Neural cell (in vitro differentiated cells): ENCODE measurements at regions not wholly inside any gene's neighbourhood (a gene's known extent, or its start where the extent isn't known, plus 50 kb on each side); places are given as distances from the start of the nearest gene placed in this dataset.

Source experiments
- H2AFZ ChIP-seq: fragments of 200-600, 300-800 bp; sonication (generic), shearing (Covaris generic); 2 replicates; pipeline ENCODE4 v1.6.0; 2014; ENCODE audit warnings: low read depth, mild to moderate bottlenecking, antibody characterized with exemption, low read length, moderate library complexity
- H3F3A ChIP-seq: fragments of 200-600 bp; shearing (Covaris generic); 2 replicates; pipeline ENCODE4 v1.6.1; 2016; ENCODE audit warnings: mild to moderate bottlenecking, moderate library complexity, mixed read lengths, antibody characterized with exemption, low read length; ENCODE audit not compliant: insufficient read depth, poor library complexity, severe bottlenecking
- H3K27ac ChIP-seq: fragments of 200-600, 300-800 bp; sonication (generic), shearing (Covaris generic); 2 replicates; pipeline ENCODE4 v1.5.1; 2014; ENCODE audit warnings: mild to moderate bottlenecking, low read length, moderate library complexity
- H3K27me3 ChIP-seq: fragments of 300-800, 200-600 bp; sonication (generic), shearing (Covaris generic); 2 replicates; pipeline ENCODE4 v1.6.0; 2014; ENCODE audit warnings: mild to moderate bottlenecking, low read depth, low read length, moderate library complexity; ENCODE audit not compliant: insufficient read depth
- H3K36me3 ChIP-seq: fragments of 300-800, 200-600 bp; sonication (generic), shearing (Covaris generic); 2 replicates; pipeline ENCODE4 v1.5.1; 2014; ENCODE audit warnings: mild to moderate bottlenecking, antibody characterized with exemption, low read length, moderate library complexity; ENCODE audit not compliant: insufficient read depth
- H3K4me2 ChIP-seq: fragments of 300-800, 200-600 bp; sonication (generic), shearing (Covaris generic); 2 replicates; pipeline ENCODE4 v1.6.0; 2014; ENCODE audit warnings: mild to moderate bottlenecking, low read length
- H3K4me3 ChIP-seq: fragments of 300-800, 200-600 bp; sonication (generic), shearing (Covaris generic); 2 replicates; pipeline ENCODE4 v1.5.1; 2014; ENCODE audit warnings: mild to moderate bottlenecking, low read length, moderate library complexity
- H3K79me2 ChIP-seq: fragments of 200-600 bp; shearing (Covaris generic); replicated peaks from 2 replicates; pipeline ENCODE4 v1.6.0; 2014; ENCODE audit warnings: mild to moderate bottlenecking, low read length, moderate library complexity; ENCODE audit not compliant: insufficient read depth
- H3K9ac ChIP-seq: fragments of 300-800, 200-600 bp; sonication (generic), shearing (Covaris generic); 2 replicates; pipeline ENCODE4 v1.6.1; 2016; ENCODE audit warnings: mild to moderate bottlenecking, low read length, mixed read lengths
- H3K9me2 ChIP-seq: fragments of 200-600 bp; shearing (Covaris generic); 2 replicates; pipeline ENCODE4 v1.6.1; 2016; ENCODE audit warnings: mild to moderate bottlenecking, low read length, mixed read lengths; ENCODE audit not compliant: insufficient read depth
- H3K9me3 ChIP-seq: fragments of 200-600, 300-800 bp; sonication (generic), shearing (Covaris generic); 2 replicates; pipeline ENCODE4 v1.6.1; 2016; ENCODE audit warnings: mild to moderate bottlenecking, mixed run types, low read length, moderate library complexity, mixed read lengths
- H4K20me1 ChIP-seq: fragments of 200-600 bp; shearing (Covaris generic); 2 replicates; pipeline ENCODE4 v1.6.1; 2016; ENCODE audit warnings: mild to moderate bottlenecking, mixed run types; ENCODE audit not compliant: insufficient read depth
- CTCF ChIP-seq: fragments of 450-650 bp; IDR thresholded peaks from 2 replicates; pipeline ENCODE4 v1.5.1; 2014; ENCODE audit warnings: antibody characterized with exemption, mild to moderate bottlenecking, moderate library complexity; ENCODE audit not compliant: poor library complexity, severe bottlenecking
- EP300 ChIP-seq: fragments of 450-650 bp; conservative IDR thresholded peaks from 2 replicates; pipeline ENCODE4 v1.6.1; 2014; ENCODE audit warnings: antibody characterized with exemption, mild to moderate bottlenecking, moderate library complexity; ENCODE audit not compliant: poor library complexity, severe bottlenecking
- EZH2 ChIP-seq: fragments of 200-600, 300-800 bp; shearing (Covaris generic), sonication (generic); IDR thresholded peaks from 2 replicates; pipeline ENCODE4 v1.6.1; 2014; ENCODE audit warnings: antibody characterized with exemption, low read length, borderline replicate concordance, mild to moderate bottlenecking; ENCODE audit not compliant: insufficient read depth, poor library complexity, severe bottlenecking
- MXI1 ChIP-seq: fragments of 450-650 bp; conservative IDR thresholded peaks from 2 replicates; pipeline ENCODE4 v1.6.1; 2014; ENCODE audit warnings: antibody characterized with exemption, mild to moderate bottlenecking; ENCODE audit not compliant: poor library complexity, severe bottlenecking
- POLR2AphosphoS5 ChIP-seq: IDR thresholded peaks from 2 replicates; pipeline ENCODE4 v1.6.1; 2012
- RAD21 ChIP-seq: fragments of 450-650 bp; conservative IDR thresholded peaks from 2 replicates; pipeline ENCODE4 v1.6.1; 2014; ENCODE audit warnings: antibody characterized with exemption, mild to moderate bottlenecking, moderate library complexity
- REST ChIP-seq: IDR thresholded peaks from 2 replicates; pipeline ENCODE4 v1.6.1; 2012; ENCODE audit warnings: borderline replicate concordance
- SMC3 ChIP-seq: fragments of 450-650 bp; conservative IDR thresholded peaks from 2 replicates; pipeline ENCODE4 v1.6.1; 2014; ENCODE audit warnings: antibody characterized with exemption, mild to moderate bottlenecking, moderate library complexity; ENCODE audit not compliant: poor library complexity
- TAF1 ChIP-seq: IDR thresholded peaks from 2 replicates; pipeline ENCODE4 v1.6.1; 2012; ENCODE audit warnings: low read depth

- Histone ChIP-seq H2AFZ (no peak overlapping the region), H3K9me2 (no peaks in the 10 kb centered on the region), H3K27me3 (no peaks in the 10 kb centered on the region), H3K4me2 (no peak overlapping the region), H3K36me3 (no peaks in the 10 kb centered on the region), H3K79me2 (no peaks in the 10 kb centered on the region), H4K20me1 (no peaks in the 10 kb centered on the region), H3K4me3 (no peak overlapping the region), H3F3A (no peaks in the 10 kb centered on the region), H3K27ac (no peak overlapping the region), H3K9me3 (no peaks in the 10 kb centered on the region), H3K9ac (no peak overlapping the region)
- TF ChIP-seq TAF1 (no peak), CTCF (no peak), EZH2 (no peak), MXI1 (no peak), EP300 (no peak), POLR2AphosphoS5 (no peak), REST (no peak), RAD21 (no peak), SMC3 (no peak)
Measured at GRCh38 chr13:50162567-50162966, 147.3 kb downstream of the KCNRG start.

- Histone ChIP-seq H3F3A (no peaks in the 10 kb centered on the region), H3K27ac (no peak overlapping the region), H3K4me3 (no peak overlapping the region), H3K9me3 (no peaks in the 10 kb centered on the region), H4K20me1 (no peaks in the 10 kb centered on the region), H2AFZ (no peak overlapping the region), H3K9me2 (no peaks in the 10 kb centered on the region), H3K79me2 (no peaks in the 10 kb centered on the region), H3K36me3 (no peaks in the 10 kb centered on the region), H3K4me2 (no peak overlapping the region), H3K27me3 (no peaks in the 10 kb centered on the region), H3K9ac (no peak overlapping the region)
- TF ChIP-seq MXI1: no peak
- TF ChIP-seq EP300: no peak
Measured at GRCh38 chr13:50167224-50167947, 152.1 kb downstream of the KCNRG start.

GRCh38 chr13:50167967-50168366 lies 152.7 kb downstream of the KCNRG start:
- Histone ChIP-seq H3K27ac (no peak overlapping the region), H3K9ac (no peak overlapping the region), H3K4me3 (no peak overlapping the region), H3K9me2 (no peaks in the 10 kb centered on the region), H3K27me3 (no peaks in the 10 kb centered on the region), H3K4me2 (no peak overlapping the region), H3K79me2 (no peaks in the 10 kb centered on the region), H3K36me3 (no peaks in the 10 kb centered on the region), H3K9me3 (no peaks in the 10 kb centered on the region), H3F3A (no peaks in the 10 kb centered on the region), H4K20me1 (no peaks in the 10 kb centered on the region), H2AFZ (no peak overlapping the region)
- TF ChIP-seq RAD21: no peak
